ENCODE measurements at regions not wholly inside any gene's neighbourhood (a gene's known extent, or its start where the extent isn't known, plus 50 kb on each side); places are given as distances from the start of the nearest gene placed in this dataset.
"Not testable (repeated sequence)": the region's sequence is repeated elsewhere in the genome, so short reads cannot be mapped to it uniquely, and the experiment has no call there.

- not testable (repeated sequence) for DNase-seq (ENCODE audit: low read depth in 2 of 2)
These were observed 241.6 kb downstream of the ANKRD30B start for GRCh38 chr18:14989569-14989968.

- peak in 1 of 2 donors; percentile 10 for DNase-seq (ENCODE audit: low read depth in 2 of 2)
These were observed 244.0 kb downstream of the ANKRD30B start for GRCh38 chr18:14991934-14992445.

GRCh38 chr18:14992758-14993157, 244.8 kb downstream of the ANKRD30B start:
- DNase-seq (ENCODE audit: low read depth in 2 of 2): not testable (repeated sequence)

GRCh38 chr18:14995023-14995422, 247.1 kb downstream of the ANKRD30B start:
- not testable (repeated sequence) for DNase-seq (ENCODE audit: low read depth in 2 of 2)

GRCh38 chr18:14997357-14997756, 249.4 kb downstream of the ANKRD30B start:
- DNase-seq (ENCODE audit: low read depth in 2 of 2): no peak

GRCh38 chr18:14997899-14998298, 249.9 kb downstream of the ANKRD30B start:
- not testable (repeated sequence) for DNase-seq (ENCODE audit: low read depth in 2 of 2)

GRCh38 chr18:14998360-14999042, 250.5 kb downstream of the ANKRD30B start:
- not testable (repeated sequence) for DNase-seq (ENCODE audit: low read depth in 2 of 2)

- DNase-seq (ENCODE audit: low read depth in 2 of 2): no peak
These were observed 251.4 kb downstream of the ANKRD30B start for GRCh38 chr18:14999085-14999975.

GRCh38 chr18:15000119-15001037, 252.4 kb downstream of the ANKRD30B start:
- DNase-seq (ENCODE audit: low read depth in 2 of 2): not testable (repeated sequence)

- not testable (repeated sequence) for DNase-seq (ENCODE audit: low read depth in 2 of 2)
These were observed 253.2 kb downstream of the ANKRD30B start for GRCh38 chr18:15001038-15001794.

GRCh38 chr18:15001795-15002107, 253.8 kb downstream of the ANKRD30B start:
- not testable (repeated sequence) for DNase-seq (ENCODE audit: low read depth in 2 of 2)

- DNase-seq (ENCODE audit: low read depth in 2 of 2): not testable (repeated sequence)
These were observed 254.8 kb downstream of the ANKRD30B start for GRCh38 chr18:15002765-15003164.

GRCh38 chr18:15003231-15003630, 255.3 kb downstream of the ANKRD30B start:
- DNase-seq (ENCODE audit: low read depth in 2 of 2): not testable (repeated sequence)

- not testable (repeated sequence) for DNase-seq (ENCODE audit: low read depth in 2 of 2)
These were observed 255.8 kb downstream of the ANKRD30B start for GRCh38 chr18:15003636-15004269.

- DNase-seq (ENCODE audit: low read depth in 2 of 2): not testable (repeated sequence)
These were observed 256.4 kb downstream of the ANKRD30B start for GRCh38 chr18:15004270-15004973.

GRCh38 chr18:15005313-15006130, 257.6 kb downstream of the ANKRD30B start:
- DNase-seq (ENCODE audit: low read depth in 2 of 2): no peak

- not testable (repeated sequence) for DNase-seq (ENCODE audit: low read depth in 2 of 2)
These were observed 258.6 kb downstream of the ANKRD30B start for GRCh38 chr18:15006616-15007015.

- DNase-seq (ENCODE audit: low read depth in 2 of 2): not testable (repeated sequence)
These were observed 278.1 kb downstream of the ANKRD30B start for GRCh38 chr18:15026041-15026440.

GRCh38 chr18:15028037-15028436, 280.1 kb downstream of the ANKRD30B start:
- not testable (repeated sequence) for DNase-seq (ENCODE audit: low read depth in 2 of 2)
